ENCODE measurements at regions not wholly inside any gene's neighbourhood (a gene's known extent, or its start where the extent isn't known, plus 50 kb on each side); places are given as distances from the start of the nearest gene placed in this dataset.

- Histone ChIP-seq H3K27me3 (ENCODE audit: insufficient read depth, low read depth, severe bottlenecking) (no peaks in the 10 kb centered on the region), H3K4me3 (ENCODE audit: low read depth, low read length) (no peak overlapping the region), H3K27ac (no peak overlapping the region), H3K9me3 (ENCODE audit: severe bottlenecking) (no peaks in the 10 kb centered on the region), H3K36me3 (no peaks in the 10 kb centered on the region)
- TF ChIP-seq CTCF (IDR thresholded peaks at IDR 0.05; ENCODE audit: low read depth, low read length): no peak
- no peak for DNase-seq
Measured at GRCh38 chr6:138654715-138655634, 118.6 kb upstream of the CCDC28A start.

GRCh38 chr6:138655828-138656227 is 117.7 kb upstream of the CCDC28A start:
- Histone ChIP-seq H3K27ac (no peak overlapping the region), H3K4me3 (ENCODE audit: low read depth, low read length) (no peak overlapping the region), H3K27me3 (ENCODE audit: insufficient read depth, low read depth, severe bottlenecking) (no peaks in the 10 kb centered on the region), H3K36me3 (no peaks in the 10 kb centered on the region), H3K9me3 (ENCODE audit: severe bottlenecking) (no peaks in the 10 kb centered on the region)
- no peak for DNase-seq
- no peak for TF ChIP-seq CTCF (IDR thresholded peaks at IDR 0.05; ENCODE audit: low read depth, low read length)

GRCh38 chr6:138656364-138657064 is 117.1 kb upstream of the CCDC28A start:
- no peaks in the 10 kb centered on the region for H3K9me3 ChIP-seq (ENCODE audit: severe bottlenecking)
- no peaks in the 10 kb centered on the region for H3K36me3 ChIP-seq
- TF ChIP-seq CTCF (IDR thresholded peaks at IDR 0.05; ENCODE audit: low read depth, low read length): no peak
- DNase-seq: no peak
- no peak overlapping the region for H3K27ac ChIP-seq
- no peak overlapping the region for H3K4me3 ChIP-seq (ENCODE audit: low read depth, low read length)
- H3K27me3 ChIP-seq (ENCODE audit: insufficient read depth, low read depth, severe bottlenecking): no peaks in the 10 kb centered on the region

- DNase-seq: no peak
- Histone ChIP-seq H3K27ac (no peak overlapping the region), H3K27me3 (ENCODE audit: insufficient read depth, low read depth, severe bottlenecking) (no peaks in the 10 kb centered on the region), H3K9me3 (ENCODE audit: severe bottlenecking) (no peaks in the 10 kb centered on the region), H3K36me3 (no peaks in the 10 kb centered on the region), H3K4me3 (ENCODE audit: low read depth, low read length) (no peak overlapping the region)
- TF ChIP-seq CTCF (IDR thresholded peaks at IDR 0.05; ENCODE audit: low read depth, low read length): no peak
Measured at GRCh38 chr6:138657065-138657425, 116.5 kb upstream of the CCDC28A start.

- H3K9me3 ChIP-seq (ENCODE audit: severe bottlenecking): no peaks in the 10 kb centered on the region
- H3K27me3 ChIP-seq (ENCODE audit: insufficient read depth, low read depth, severe bottlenecking): no peaks in the 10 kb centered on the region
- no peak overlapping the region for H3K27ac ChIP-seq
- no peak for TF ChIP-seq CTCF (IDR thresholded peaks at IDR 0.05; ENCODE audit: low read depth, low read length)
- H3K36me3 ChIP-seq: no peaks in the 10 kb centered on the region
- no peak overlapping the region for H3K4me3 ChIP-seq (ENCODE audit: low read depth, low read length)
- no peak for DNase-seq
Measured at GRCh38 chr6:138659998-138660397, 113.6 kb upstream of the CCDC28A start.

Measured in WERI-Rb-1 (cell line).